Gastrocnemius medialis (tissue), 4 donors: ENCODE measurements at regions not wholly inside any gene's neighbourhood (a gene's known extent, or its start where the extent isn't known, plus 50 kb on each side); places are given as distances from the start of the nearest gene placed in this dataset.

Source experiments
- CTCF ChIP-seq, 5 experiments: fragments of 450-650 bp in 3 of 5; fragments of 200-600 bp in 2 of 5; sonication (generic) in 2 of 5; IDR thresholded peaks in 4 of 5; conservative IDR thresholded peaks in 1 of 5; 1 replicate in 4 of 5; 2 replicates in 1 of 5; pipeline ENCODE4 v1.5.1; 2016 to 2019; ENCODE audit warnings: antibody characterized with exemption in 5 of 5, mild to moderate bottlenecking in 3 of 5, moderate library complexity in 3 of 5
- POLR2A ChIP-seq, 2 donors: fragments of 450-650 bp; IDR thresholded peaks; one replicate each; pipeline ENCODE4 v1.6.1; 2017; ENCODE audit warnings: antibody characterized with exemption in 2 of 2, mild to moderate bottlenecking in 2 of 2, moderate library complexity in 2 of 2

GRCh38 chr1:165052431-165052830 is 304.1 kb downstream of the LMX1A start:
- TF ChIP-seq CTCF (IDR thresholded peaks at IDR 0.05 in 4 of 5, conservative IDR thresholded peaks at IDR 0.05 in 1 of 5) (no peak), POLR2A (IDR thresholded peaks at IDR 0.05) (no peak)
